Neural progenitor cell (in vitro differentiated cells): ENCODE measurements at regions not wholly inside any gene's neighbourhood (a gene's known extent, or its start where the extent isn't known, plus 50 kb on each side); places are given as distances from the start of the nearest gene placed in this dataset.
"Not testable (repeated sequence)": the region's sequence is repeated elsewhere in the genome, so short reads cannot be mapped to it uniquely, and the experiment has no call there.

Experiments
- DNase-seq: peaks from one replicate; pipeline ENCODE4 v3.0.0-alpha.2; 2016; ENCODE audit warnings: low spot score
- H2AFZ ChIP-seq: fragments of 200-600 bp; sonication (generic); replicated peaks from 2 replicates; pipeline ENCODE4 v1.6.1; 2016; ENCODE audit warnings: antibody characterized with exemption
- H3F3A ChIP-seq: fragments of 200-600 bp; sonication (generic); 2 replicates; pipeline ENCODE4 v1.6.1; 2016; ENCODE audit warnings: antibody characterized with exemption, low read depth
- H3K27ac ChIP-seq: fragments of 200-600 bp; sonication (generic); 2 replicates; pipeline ENCODE4 v1.5.1; 2016; ENCODE audit warnings: mild to moderate bottlenecking
- H3K27me3 ChIP-seq: fragments of 200-600 bp; sonication (generic); 2 replicates; pipeline ENCODE4 v1.6.1; 2016; ENCODE audit warnings: mild to moderate bottlenecking, moderate library complexity
- H3K36me3 ChIP-seq: fragments of 200-600 bp; sonication (generic); 2 replicates; pipeline ENCODE4 v1.5.1; 2016
- H3K4me1 ChIP-seq: fragments of 200-600 bp; sonication (generic); 2 replicates; pipeline ENCODE4 v1.6.1; 2016; ENCODE audit warnings: mixed run types
- H3K4me2 ChIP-seq: fragments of 200-600 bp; sonication (generic); 2 replicates; pipeline ENCODE4 v1.6.1; 2016
- H3K4me3 ChIP-seq: fragments of 200-600 bp; sonication (generic); 2 replicates; pipeline ENCODE4 v1.5.1; 2016
- H3K79me2 ChIP-seq: fragments of 200-600 bp; sonication (generic); 2 replicates; pipeline ENCODE4 v1.6.1; 2016; ENCODE audit warnings: low read depth
- H3K9ac ChIP-seq: fragments of 200-600 bp; sonication (generic); 2 replicates; pipeline ENCODE4 v1.6.1; 2016
- H3K9me3 ChIP-seq: fragments of 200-600 bp; sonication (generic); 2 replicates; pipeline ENCODE4 v1.5.1; 2016; ENCODE audit warnings: low read depth
- H4K20me1 ChIP-seq: fragments of 200-600 bp; sonication (generic); 2 replicates; pipeline ENCODE4 v1.6.1; 2016; ENCODE audit warnings: low read depth
- H3K27ac Mint-ChIP-seq: 3 replicates; pipeline ENCODE4 v1.8.0; 2021; ENCODE audit warnings: mixed read lengths
- H3K27me3 Mint-ChIP-seq: 2 replicates; pipeline ENCODE4 v1.8.0; 2022; ENCODE audit warnings: low read depth, mild to moderate bottlenecking, inconsistent platforms, moderate library complexity, mixed read lengths; ENCODE audit not compliant: insufficient read depth
- H3K36me3 Mint-ChIP-seq: 3 replicates; pipeline ENCODE4 v1.8.0; 2021; ENCODE audit warnings: mixed read lengths
- H3K4me1 Mint-ChIP-seq: 3 replicates; pipeline ENCODE4 v1.8.0; 2021; ENCODE audit warnings: mixed read lengths
- H3K4me3 Mint-ChIP-seq: 3 replicates; pipeline ENCODE4 v1.8.0; 2021; ENCODE audit warnings: mild to moderate bottlenecking, moderate library complexity, mixed read lengths
- H3K9me3 Mint-ChIP-seq: 3 replicates; pipeline ENCODE4 v1.8.0; 2020; ENCODE audit warnings: mixed read lengths
- EZH2 ChIP-seq: fragments of 200-600 bp; sonication (generic); IDR thresholded peaks from 2 replicates; pipeline ENCODE4 v1.6.1; 2017; ENCODE audit warnings: antibody characterized with exemption, mild to moderate bottlenecking, moderate library complexity
- EZH2phosphoT487 ChIP-seq: fragments of 200-600 bp; sonication (generic); IDR thresholded peaks from 2 replicates; pipeline ENCODE4 v1.6.1; 2017; ENCODE audit warnings: antibody characterized with exemption
- TF ChIP-seq, protein P1 (sequence below): fragments of 200-600 bp; sonication (generic); IDR thresholded peaks from 2 replicates; pipeline ENCODE4 v1.5.1; 2017; ENCODE audit warnings: antibody characterized with exemption, mild to moderate bottlenecking

DNA sequence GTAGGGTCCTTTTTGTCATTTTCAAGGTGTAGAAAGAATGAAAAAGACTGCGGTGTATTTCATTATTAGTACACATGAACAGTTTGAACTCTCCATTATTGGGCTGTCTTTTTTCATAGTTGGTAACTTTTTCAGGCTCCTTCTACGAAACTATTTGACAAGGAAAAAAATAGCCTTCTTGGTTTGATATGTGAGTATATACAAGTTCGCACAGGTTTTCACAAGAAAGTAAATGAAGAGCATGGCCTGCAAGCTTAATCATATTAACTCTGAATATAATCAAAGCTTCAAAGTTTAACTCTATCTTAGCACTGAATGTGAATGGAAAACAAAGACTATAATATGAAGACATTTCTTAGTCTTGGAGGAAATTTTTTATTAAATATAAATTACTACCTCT lies 290.0 kb upstream of the ADGRL2 start:
- Histone ChIP-seq H3K27me3 (no peaks in the 10 kb centered on the region), H3K9me3 (no peaks in the 10 kb centered on the region), H4K20me1 (no peaks in the 10 kb centered on the region), H3K36me3 (no peaks in the 10 kb centered on the region), H3K4me2 (no peak overlapping the region), H3F3A (peaks cover 20% of the 10 kb centered on the region), H3K27ac (no peak overlapping the region), H3K9ac (no peak overlapping the region), H3K4me3 (no peak overlapping the region), H2AFZ (no peak overlapping the region), H3K4me1 (peaks cover 61% of the 10 kb centered on the region), H3K79me2 (no peaks in the 10 kb centered on the region)
- peaks cover 2% of the 10 kb centered on the region for H3K36me3 Mint-ChIP-seq
- no peaks in the 10 kb centered on the region for H3K9me3 Mint-ChIP-seq
- no peak overlapping the region for H3K4me3 Mint-ChIP-seq
- H3K27ac Mint-ChIP-seq, result no peak overlapping the region
- no peaks in the 10 kb centered on the region for H3K27me3 Mint-ChIP-seq
- H3K4me1 Mint-ChIP-seq, result peaks cover 49% of the 10 kb centered on the region
- TF ChIP-seq, protein P1, sequence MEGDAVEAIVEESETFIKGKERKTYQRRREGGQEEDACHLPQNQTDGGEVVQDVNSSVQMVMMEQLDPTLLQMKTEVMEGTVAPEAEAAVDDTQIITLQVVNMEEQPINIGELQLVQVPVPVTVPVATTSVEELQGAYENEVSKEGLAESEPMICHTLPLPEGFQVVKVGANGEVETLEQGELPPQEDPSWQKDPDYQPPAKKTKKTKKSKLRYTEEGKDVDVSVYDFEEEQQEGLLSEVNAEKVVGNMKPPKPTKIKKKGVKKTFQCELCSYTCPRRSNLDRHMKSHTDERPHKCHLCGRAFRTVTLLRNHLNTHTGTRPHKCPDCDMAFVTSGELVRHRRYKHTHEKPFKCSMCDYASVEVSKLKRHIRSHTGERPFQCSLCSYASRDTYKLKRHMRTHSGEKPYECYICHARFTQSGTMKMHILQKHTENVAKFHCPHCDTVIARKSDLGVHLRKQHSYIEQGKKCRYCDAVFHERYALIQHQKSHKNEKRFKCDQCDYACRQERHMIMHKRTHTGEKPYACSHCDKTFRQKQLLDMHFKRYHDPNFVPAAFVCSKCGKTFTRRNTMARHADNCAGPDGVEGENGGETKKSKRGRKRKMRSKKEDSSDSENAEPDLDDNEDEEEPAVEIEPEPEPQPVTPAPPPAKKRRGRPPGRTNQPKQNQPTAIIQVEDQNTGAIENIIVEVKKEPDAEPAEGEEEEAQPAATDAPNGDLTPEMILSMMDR, result no peak
- TF ChIP-seq EZH2, result no peak
- no peak for TF ChIP-seq EZH2phosphoT487
- DNase-seq, result no peak

DNA sequence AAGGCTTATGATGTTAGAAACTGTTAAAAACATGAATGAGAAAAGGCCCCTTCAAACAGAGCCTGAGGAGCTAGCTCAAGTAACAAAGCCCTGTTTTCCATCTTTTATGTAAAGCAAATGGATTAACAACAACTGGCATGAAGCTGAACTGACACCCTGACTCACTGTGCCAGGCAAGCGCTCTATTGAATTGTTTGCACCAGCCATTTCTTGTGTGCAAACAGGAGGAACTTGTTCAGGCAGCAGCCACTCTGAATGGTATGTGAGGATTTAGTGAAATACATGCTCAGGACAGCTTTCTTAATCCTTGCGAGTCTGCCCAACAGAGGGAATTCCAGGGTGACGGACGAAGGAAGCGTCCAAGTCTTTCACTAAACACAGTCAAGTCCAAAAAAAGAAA lies 291.1 kb upstream of the ADGRL2 start:
- no peaks in the 10 kb centered on the region for H3K27me3 Mint-ChIP-seq
- Histone ChIP-seq H4K20me1 (no peaks in the 10 kb centered on the region), H3K79me2 (no peaks in the 10 kb centered on the region), H3K27ac (no peak overlapping the region), H3K9me3 (no peaks in the 10 kb centered on the region), H3K9ac (no peak overlapping the region), H3K4me2 (peak overlapping the region; percentile 30), H2AFZ (no peak overlapping the region), H3K36me3 (no peaks in the 10 kb centered on the region), H3F3A (peaks cover 20% of the 10 kb centered on the region), H3K27me3 (no peaks in the 10 kb centered on the region), H3K4me1 (peaks cover 51% of the 10 kb centered on the region), H3K4me3 (no peak overlapping the region)
- peaks cover 49% of the 10 kb centered on the region for H3K4me1 Mint-ChIP-seq
- no peak overlapping the region for H3K4me3 Mint-ChIP-seq
- no peaks in the 10 kb centered on the region for H3K9me3 Mint-ChIP-seq
- no peak overlapping the region for H3K27ac Mint-ChIP-seq
- TF ChIP-seq EZH2 (no peak), EZH2phosphoT487 (no peak)
- TF ChIP-seq, protein P1, result no peak
- peak; percentile 76 for DNase-seq
- H3K36me3 Mint-ChIP-seq, result peaks cover 2% of the 10 kb centered on the region

DNA sequence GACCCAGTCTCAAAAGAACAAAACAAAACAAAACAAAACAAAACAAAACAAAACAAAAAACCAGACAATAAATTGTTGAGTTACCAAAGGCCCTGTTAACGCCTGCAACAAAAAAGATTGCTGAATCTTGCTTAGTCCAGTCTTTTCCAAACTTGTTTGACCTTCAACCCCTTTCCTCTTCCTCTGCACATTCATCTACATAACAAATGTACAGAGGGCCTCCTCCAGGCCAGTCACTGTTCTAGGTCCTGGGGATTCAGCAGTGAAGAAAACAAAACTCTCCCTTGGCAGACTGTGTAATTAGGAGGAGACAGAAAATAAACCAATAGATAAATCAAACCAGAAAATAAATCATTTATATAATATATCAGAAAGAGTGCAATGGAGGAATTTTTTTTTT lies 294.0 kb upstream of the ADGRL2 start:
- no peak overlapping the region for H2AFZ ChIP-seq
- H3K4me1 ChIP-seq, result peaks cover 22% of the 10 kb centered on the region
- TF ChIP-seq EZH2phosphoT487, result no peak
- TF ChIP-seq EZH2, result no peak
- TF ChIP-seq, protein P1, result no peak
- H3K4me1 Mint-ChIP-seq, result peaks cover 32% of the 10 kb centered on the region
- H3K4me2 ChIP-seq, result no peak overlapping the region
- no peak overlapping the region for H3K4me3 Mint-ChIP-seq
- no peak overlapping the region for H3K27ac ChIP-seq
- peak overlapping the region; percentile 36 for H3K27ac Mint-ChIP-seq
- H3K4me3 ChIP-seq, result no peak overlapping the region
- no peaks in the 10 kb centered on the region for H3K36me3 ChIP-seq
- H4K20me1 ChIP-seq, result no peaks in the 10 kb centered on the region
- peaks cover 3% of the 10 kb centered on the region for H3K9me3 Mint-ChIP-seq
- peaks cover 5% of the 10 kb centered on the region for H3K36me3 Mint-ChIP-seq
- H3K79me2 ChIP-seq, result no peaks in the 10 kb centered on the region
- H3F3A ChIP-seq, result peaks cover 9% of the 10 kb centered on the region
- H3K9ac ChIP-seq, result no peak overlapping the region
- no peak for DNase-seq
- H3K27me3 Mint-ChIP-seq, result peaks cover 3% of the 10 kb centered on the region
- H3K27me3 ChIP-seq, result no peaks in the 10 kb centered on the region
- H3K9me3 ChIP-seq, result no peaks in the 10 kb centered on the region

DNA sequence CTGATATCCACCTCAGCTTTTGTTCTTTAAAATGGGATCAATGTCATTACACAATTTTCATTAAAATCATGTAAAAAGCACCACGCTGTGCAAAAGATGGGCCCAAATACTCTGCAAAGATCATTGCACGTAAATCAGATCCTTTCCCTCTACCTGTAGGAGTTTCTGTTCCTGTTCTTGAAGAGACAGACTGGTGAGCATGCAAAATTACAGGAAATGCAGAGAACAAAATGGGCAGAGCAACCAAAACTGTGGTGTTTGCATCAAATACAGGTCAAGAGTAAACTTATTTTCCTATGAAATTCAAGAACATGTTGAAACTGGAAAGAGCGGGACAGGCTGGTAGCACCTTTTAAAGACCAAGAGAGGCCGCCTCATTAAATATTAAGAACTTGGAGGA lies 294.9 kb upstream of the ADGRL2 start:
- H3K27ac ChIP-seq, result no peak overlapping the region
- DNase-seq, result no peak
- Mint-ChIP-seq H3K27ac (no peak overlapping the region), H3K36me3 (peaks cover 5% of the 10 kb centered on the region), H3K27me3 (peaks cover 3% of the 10 kb centered on the region), H3K4me1 (peaks cover 32% of the 10 kb centered on the region), H3K4me3 (no peak overlapping the region), H3K9me3 (peaks cover 3% of the 10 kb centered on the region)
- TF ChIP-seq EZH2phosphoT487, result no peak
- TF ChIP-seq EZH2, result no peak
- TF ChIP-seq, protein P1, result no peak
- no peak overlapping the region for H3K4me3 ChIP-seq
- no peak overlapping the region for H3K4me2 ChIP-seq
- H2AFZ ChIP-seq, result no peak overlapping the region
- H3F3A ChIP-seq, result peaks cover 9% of the 10 kb centered on the region
- no peaks in the 10 kb centered on the region for H3K9me3 ChIP-seq
- H3K9ac ChIP-seq, result no peak overlapping the region
- H3K79me2 ChIP-seq, result no peaks in the 10 kb centered on the region
- peaks cover 19% of the 10 kb centered on the region for H3K4me1 ChIP-seq
- H4K20me1 ChIP-seq, result no peaks in the 10 kb centered on the region
- no peaks in the 10 kb centered on the region for H3K36me3 ChIP-seq
- no peaks in the 10 kb centered on the region for H3K27me3 ChIP-seq

DNA sequence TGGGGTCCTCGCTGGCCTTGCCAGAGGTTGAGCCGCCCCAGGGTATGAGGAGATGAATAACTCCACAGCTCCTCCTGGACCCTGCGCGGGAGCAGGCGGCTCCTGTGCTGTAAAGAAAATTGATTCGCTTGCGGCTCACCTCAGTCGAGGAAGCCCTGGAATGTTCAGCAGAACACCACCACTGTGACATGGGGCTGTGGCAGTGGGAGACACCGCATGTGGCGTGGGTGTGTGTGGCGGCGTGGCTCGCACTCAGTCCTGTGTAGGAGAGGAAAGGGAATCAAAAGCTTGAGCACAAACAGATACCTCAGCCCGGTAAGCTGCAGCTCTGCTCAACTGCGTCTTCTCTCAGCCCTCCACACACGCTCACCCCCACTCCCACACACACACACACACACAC lies 295.9 kb upstream of the ADGRL2 start:
- H3K9ac ChIP-seq, H3K36me3 ChIP-seq, H2AFZ ChIP-seq, H3K4me3 Mint-ChIP-seq, H3K9me3 ChIP-seq, H3K9me3 Mint-ChIP-seq, H3K27me3 Mint-ChIP-seq, H3K79me2 ChIP-seq, H3K27ac Mint-ChIP-seq, H3K4me2 ChIP-seq, H3K27me3 ChIP-seq, H3K36me3 Mint-ChIP-seq, H3K27ac ChIP-seq, H3K4me3 ChIP-seq, H4K20me1 ChIP-seq, DNase-seq, H3F3A ChIP-seq: not testable (repeated sequence)
- peaks cover 10% of the 10 kb centered on the region for H3K4me1 ChIP-seq
- H3K4me1 Mint-ChIP-seq, result peaks cover 26% of the 10 kb centered on the region
